ENCODE measurements at regions not wholly inside any gene's neighbourhood (a gene's known extent, or its start where the extent isn't known, plus 50 kb on each side); places are given as distances from the start of the nearest gene placed in this dataset.

GRCh38 chr20:40431611-40432010 lies 257.4 kb downstream of the MAFB start:
- Histone ChIP-seq H3K36me3 (ENCODE audit: control insufficient read depth, insufficient read depth, low read length) (no peaks in the 10 kb centered on the region), H3K27ac (ENCODE audit: low read length) (no peak overlapping the region), H3K4me1 (ENCODE audit: control insufficient read depth, insufficient read depth, low read length) (no peaks in the 10 kb centered on the region), H3K4me3 (ENCODE audit: low read length) (no peak overlapping the region), H3K27me3 (ENCODE audit: control insufficient read depth, insufficient read depth, low read length) (no peaks in the 10 kb centered on the region), H3K9me3 (replicated peaks; ENCODE audit: control insufficient read depth, low read depth, low read length) (no peaks in the 10 kb centered on the region)
- DNase-seq: peak; percentile 56
- WGBS (ENCODE audit: insufficient coverage): 56% methylated on average over 2 of the region's 3 CpGs

GRCh38 chr20:40431112-40431511 lies 257.9 kb downstream of the MAFB start:
- no peaks in the 10 kb centered on the region for H3K27me3 ChIP-seq (ENCODE audit: control insufficient read depth, insufficient read depth, low read length)
- H3K27ac ChIP-seq (ENCODE audit: low read length): no peak overlapping the region
- no peak overlapping the region for H3K4me3 ChIP-seq (ENCODE audit: low read length)
- H3K4me1 ChIP-seq (ENCODE audit: control insufficient read depth, insufficient read depth, low read length): no peaks in the 10 kb centered on the region
- no peak for DNase-seq
- 92% methylated on average over 3 of the region's 4 CpGs for WGBS (ENCODE audit: insufficient coverage)
- no peaks in the 10 kb centered on the region for H3K9me3 ChIP-seq (replicated peaks; ENCODE audit: control insufficient read depth, low read depth, low read length)
- no peaks in the 10 kb centered on the region for H3K36me3 ChIP-seq (ENCODE audit: control insufficient read depth, insufficient read depth, low read length)

GRCh38 chr20:40427026-40427425 lies 262.0 kb downstream of the MAFB start:
- Histone ChIP-seq H3K4me3 (ENCODE audit: low read length) (no peak overlapping the region), H3K36me3 (ENCODE audit: control insufficient read depth, insufficient read depth, low read length) (no peaks in the 10 kb centered on the region), H3K4me1 (ENCODE audit: control insufficient read depth, insufficient read depth, low read length) (no peaks in the 10 kb centered on the region), H3K27me3 (ENCODE audit: control insufficient read depth, insufficient read depth, low read length) (no peaks in the 10 kb centered on the region), H3K9me3 (replicated peaks; ENCODE audit: control insufficient read depth, low read depth, low read length) (no peaks in the 10 kb centered on the region), H3K27ac (ENCODE audit: low read length) (no peak overlapping the region)
- DNase-seq: peak; percentile 41
- WGBS (ENCODE audit: insufficient coverage): 100% methylated on average over 1 of the region's 4 CpGs

GRCh38 chr20:40424695-40425094 lies 264.3 kb downstream of the MAFB start:
- DNase-seq: no peak
- Histone ChIP-seq H3K36me3 (ENCODE audit: control insufficient read depth, insufficient read depth, low read length) (no peaks in the 10 kb centered on the region), H3K4me3 (ENCODE audit: low read length) (no peak overlapping the region), H3K4me1 (ENCODE audit: control insufficient read depth, insufficient read depth, low read length) (no peaks in the 10 kb centered on the region), H3K9me3 (replicated peaks; ENCODE audit: control insufficient read depth, low read depth, low read length) (no peaks in the 10 kb centered on the region), H3K27me3 (ENCODE audit: control insufficient read depth, insufficient read depth, low read length) (no peaks in the 10 kb centered on the region), H3K27ac (ENCODE audit: low read length) (no peak overlapping the region)
- WGBS (ENCODE audit: insufficient coverage): 100% methylated on average over 1 of the region's 1 CpG

- no peaks in the 10 kb centered on the region for H3K27me3 ChIP-seq (ENCODE audit: control insufficient read depth, insufficient read depth, low read length)
- H3K4me1 ChIP-seq (ENCODE audit: control insufficient read depth, insufficient read depth, low read length): no peaks in the 10 kb centered on the region
- H3K4me3 ChIP-seq (ENCODE audit: low read length): no peak overlapping the region
- H3K36me3 ChIP-seq (ENCODE audit: control insufficient read depth, insufficient read depth, low read length): no peaks in the 10 kb centered on the region
- H3K9me3 ChIP-seq (replicated peaks; ENCODE audit: control insufficient read depth, low read depth, low read length): no peaks in the 10 kb centered on the region
- no peak overlapping the region for H3K27ac ChIP-seq (ENCODE audit: low read length)
- DNase-seq: no peak
Observed at GRCh38 chr20:40422656-40423055, 266.4 kb downstream of the MAFB start.

- no CpG with 5 or more reads among the region's 1 CpG for WGBS (ENCODE audit: insufficient coverage)
- no peak overlapping the region for H3K4me3 ChIP-seq (ENCODE audit: low read length)
- H3K36me3 ChIP-seq (ENCODE audit: control insufficient read depth, insufficient read depth, low read length): no peaks in the 10 kb centered on the region
- DNase-seq: no peak
- no peak overlapping the region for H3K27ac ChIP-seq (ENCODE audit: low read length)
- H3K27me3 ChIP-seq (ENCODE audit: control insufficient read depth, insufficient read depth, low read length): no peaks in the 10 kb centered on the region
- no peaks in the 10 kb centered on the region for H3K4me1 ChIP-seq (ENCODE audit: control insufficient read depth, insufficient read depth, low read length)
- H3K9me3 ChIP-seq (replicated peaks; ENCODE audit: control insufficient read depth, low read depth, low read length): peaks cover 3% of the 10 kb centered on the region
Observed at GRCh38 chr20:40416274-40416673, 272.8 kb downstream of the MAFB start.

GRCh38 chr20:40414843-40415615 lies 274.0 kb downstream of the MAFB start:
- Histone ChIP-seq H3K36me3 (ENCODE audit: control insufficient read depth, insufficient read depth, low read length) (no peaks in the 10 kb centered on the region), H3K27ac (ENCODE audit: low read length) (no peak overlapping the region), H3K4me1 (ENCODE audit: control insufficient read depth, insufficient read depth, low read length) (no peaks in the 10 kb centered on the region), H3K4me3 (ENCODE audit: low read length) (no peak overlapping the region), H3K27me3 (ENCODE audit: control insufficient read depth, insufficient read depth, low read length) (no peaks in the 10 kb centered on the region), H3K9me3 (replicated peaks; ENCODE audit: control insufficient read depth, low read depth, low read length) (peaks cover 3% of the 10 kb centered on the region)
- DNase-seq: no peak
- 33% methylated on average over 1 of the region's 5 CpGs for WGBS (ENCODE audit: insufficient coverage)

GRCh38 chr20:40410028-40410427 lies 279.0 kb downstream of the MAFB start:
- 73% methylated on average over 1 of the region's 3 CpGs for WGBS (ENCODE audit: insufficient coverage)

GRCh38 chr20:40397467-40397866 lies 291.6 kb downstream of the MAFB start:
- Histone ChIP-seq H3K4me3 (ENCODE audit: low read length) (no peak overlapping the region), H3K9me3 (replicated peaks; ENCODE audit: control insufficient read depth, low read depth, low read length) (no peaks in the 10 kb centered on the region)
- peak; percentile 4 for DNase-seq

More at GRCh38 chr20:40410028-40410427, 279.0 kb downstream of the MAFB start:
- DNase-seq: no peak
- no peak overlapping the region for H3K27ac ChIP-seq (ENCODE audit: low read length)
- H3K4me3 ChIP-seq (ENCODE audit: low read length): no peak overlapping the region
- peaks cover under 1% of the 10 kb centered on the region for H3K27me3 ChIP-seq (ENCODE audit: control insufficient read depth, insufficient read depth, low read length)
- no peaks in the 10 kb centered on the region for H3K9me3 ChIP-seq (replicated peaks; ENCODE audit: control insufficient read depth, low read depth, low read length)
- H3K36me3 ChIP-seq (ENCODE audit: control insufficient read depth, insufficient read depth, low read length): no peaks in the 10 kb centered on the region
- no peaks in the 10 kb centered on the region for H3K4me1 ChIP-seq (ENCODE audit: control insufficient read depth, insufficient read depth, low read length)

GRCh38 chr20:40393197-40394079 lies 295.6 kb downstream of the MAFB start:
- Histone ChIP-seq H3K27me3 (ENCODE audit: control insufficient read depth, insufficient read depth, low read length) (no peaks in the 10 kb centered on the region), H3K4me3 (ENCODE audit: low read length) (no peak overlapping the region), H3K9me3 (replicated peaks; ENCODE audit: control insufficient read depth, low read depth, low read length) (no peaks in the 10 kb centered on the region), H3K36me3 (ENCODE audit: control insufficient read depth, insufficient read depth, low read length) (no peaks in the 10 kb centered on the region), H3K4me1 (ENCODE audit: control insufficient read depth, insufficient read depth, low read length) (no peaks in the 10 kb centered on the region), H3K27ac (ENCODE audit: low read length) (no peak overlapping the region)
- no peak for DNase-seq
- WGBS (ENCODE audit: insufficient coverage): no CpG with 5 or more reads among the region's 8 CpGs

More at GRCh38 chr20:40397467-40397866, 291.6 kb downstream of the MAFB start:
- Histone ChIP-seq H3K27ac (ENCODE audit: low read length) (no peak overlapping the region), H3K4me1 (ENCODE audit: control insufficient read depth, insufficient read depth, low read length) (no peaks in the 10 kb centered on the region), H3K27me3 (ENCODE audit: control insufficient read depth, insufficient read depth, low read length) (peaks cover 4% of the 10 kb centered on the region), H3K36me3 (ENCODE audit: control insufficient read depth, insufficient read depth, low read length) (no peaks in the 10 kb centered on the region)
